HG03354 (cell line): ENCODE measurements at regions not wholly inside any gene's neighbourhood (a gene's known extent, or its start where the extent isn't known, plus 50 kb on each side); places are given as distances from the start of the nearest gene placed in this dataset.
A peak's percentile ranks its signal among the peaks of the same experiment; 100 is the strongest.

Experiments used
- ATAC-seq: cut with Tn5 transposase; IDR thresholded peaks from one replicate; pipeline ENCODE4 v1.9.1; 2021; ENCODE audit warnings: mild to moderate bottlenecking; ENCODE audit not compliant: unreplicated experiment, poor library complexity, severe bottlenecking

DNA sequence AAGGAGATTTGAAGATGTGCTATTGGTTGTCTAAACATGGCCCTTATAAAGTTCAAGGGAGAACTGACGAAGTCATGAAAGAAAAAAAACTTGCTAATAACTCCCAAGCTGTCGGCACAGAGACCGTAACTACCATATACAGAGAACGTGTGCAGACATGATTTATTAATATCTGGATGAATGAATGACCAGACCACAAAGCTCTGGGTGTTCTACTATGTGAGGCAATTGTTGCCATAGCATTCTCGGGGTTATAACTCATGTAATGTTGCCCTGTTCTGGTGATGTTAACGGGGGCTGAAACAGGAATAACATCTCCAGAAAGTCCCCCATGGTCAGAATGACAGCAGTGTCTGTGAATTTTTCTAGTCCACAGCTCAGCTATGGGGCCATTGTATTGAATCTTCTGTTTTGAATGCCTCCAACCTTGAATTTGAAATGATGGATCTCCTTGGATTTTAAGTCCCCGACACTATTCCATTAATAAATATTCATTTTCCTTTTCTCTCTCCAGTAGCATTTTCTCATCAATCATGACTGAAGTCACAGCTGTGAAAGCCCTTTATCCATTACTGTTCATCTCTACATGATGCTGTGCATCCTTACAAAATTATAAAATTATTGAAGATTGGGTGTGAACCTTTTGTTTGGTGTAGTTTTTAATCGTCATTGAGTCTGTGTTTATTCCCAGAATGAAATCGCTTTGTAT, 483.4 kb upstream of the KLHL29 start:
- no peak for ATAC-seq

GRCh38 chr2:22902180-22902550, 482.8 kb upstream of the KLHL29 start:
- ATAC-seq: no peak

DNA sequence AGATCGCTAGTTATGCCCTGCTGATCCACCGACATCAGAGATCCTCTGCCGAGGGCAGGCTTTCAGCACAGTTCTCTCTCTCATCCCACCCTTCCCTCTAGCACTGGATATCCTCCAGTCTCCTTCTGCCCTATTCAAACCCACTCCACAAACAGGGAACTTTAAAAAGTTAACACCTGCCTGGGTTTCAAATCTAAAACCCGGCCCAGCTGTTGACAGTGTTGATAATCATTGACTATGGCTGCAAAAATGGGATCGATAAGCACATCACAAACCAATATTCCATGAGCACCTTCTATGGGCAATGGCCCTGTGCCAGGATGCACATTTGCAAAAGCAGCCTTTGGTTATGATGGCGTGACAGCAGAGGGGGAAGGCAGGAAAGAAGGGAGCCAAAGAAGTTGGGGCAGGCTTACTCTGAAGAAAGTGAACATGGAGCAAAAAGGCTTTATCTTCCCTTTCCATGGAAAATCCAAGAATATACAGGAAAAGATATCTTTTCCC, 482.3 kb upstream of the KLHL29 start:
- no peak for ATAC-seq

GRCh38 chr2:22903616-22904015, 481.4 kb upstream of the KLHL29 start:
- ATAC-seq: no peak

GRCh38 chr2:22904126-22904684, 480.8 kb upstream of the KLHL29 start:
- peak; percentile 70 for ATAC-seq

DNA sequence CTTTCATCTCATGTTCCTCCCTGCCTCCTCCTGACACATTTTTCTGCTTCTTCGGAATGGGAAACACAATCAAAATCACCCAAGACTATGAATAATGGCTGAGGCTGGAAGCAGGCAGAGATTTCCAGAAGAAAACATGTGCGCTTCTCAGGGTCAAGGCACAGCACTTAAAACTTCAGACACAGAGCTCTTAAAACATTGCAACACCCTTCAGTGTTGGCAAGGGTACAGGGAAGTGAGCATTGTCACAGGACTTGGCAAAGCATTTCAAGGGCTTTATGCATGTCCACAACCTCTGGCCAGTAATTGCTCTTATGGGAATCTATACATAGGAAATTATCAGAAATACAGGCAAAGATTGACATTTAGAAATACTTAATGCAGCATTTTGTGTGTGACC, 477.6 kb upstream of the KLHL29 start:
- no peak for ATAC-seq

- no peak for ATAC-seq
These were observed 472.6 kb upstream of the KLHL29 start for GRCh38 chr2:22912398-22912797.

DNA sequence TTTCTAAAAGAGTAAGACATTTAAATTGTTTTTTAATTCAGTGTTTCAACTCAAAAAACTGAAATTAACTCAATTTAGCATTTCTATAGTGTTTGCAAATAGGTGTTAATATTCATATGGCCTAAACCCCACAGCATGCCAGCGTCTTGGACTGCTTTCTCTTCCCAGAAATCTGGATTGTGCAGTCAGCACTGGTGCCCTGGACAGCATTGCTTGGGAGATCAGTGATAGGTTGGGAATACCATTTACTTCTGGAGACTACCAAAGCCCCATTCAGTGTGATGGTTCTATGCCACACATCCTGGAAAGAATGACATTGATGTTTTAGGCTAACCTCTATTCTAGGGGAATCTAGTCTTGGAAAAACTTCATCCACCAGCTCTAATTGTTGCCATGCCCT, 455.0 kb upstream of the KLHL29 start:
- no peak for ATAC-seq

- no peak for ATAC-seq
These were observed 454.2 kb upstream of the KLHL29 start for GRCh38 chr2:22930781-22931180.

DNA sequence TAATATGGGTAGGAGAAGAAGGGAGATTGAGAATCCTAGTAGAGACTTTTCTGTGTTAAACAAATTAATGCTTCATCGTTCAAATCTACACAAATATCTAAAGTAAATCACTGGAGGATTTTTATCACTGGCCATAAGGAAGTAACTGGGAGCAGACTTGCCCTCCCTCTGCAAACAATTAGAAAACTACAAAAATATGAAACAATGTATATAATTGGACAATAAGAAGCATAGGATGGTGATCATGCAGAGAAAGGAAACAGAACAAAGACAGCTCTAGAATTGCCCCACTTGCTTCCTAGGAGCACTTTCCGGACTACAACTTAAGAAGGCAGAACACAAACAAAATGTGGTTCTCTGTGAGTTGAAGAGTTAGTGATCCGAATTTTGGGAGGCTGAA, 452.7 kb upstream of the KLHL29 start:
- no peak for ATAC-seq

- no peak for ATAC-seq
These were observed 450.2 kb upstream of the KLHL29 start for GRCh38 chr2:22934747-22935146.

DNA sequence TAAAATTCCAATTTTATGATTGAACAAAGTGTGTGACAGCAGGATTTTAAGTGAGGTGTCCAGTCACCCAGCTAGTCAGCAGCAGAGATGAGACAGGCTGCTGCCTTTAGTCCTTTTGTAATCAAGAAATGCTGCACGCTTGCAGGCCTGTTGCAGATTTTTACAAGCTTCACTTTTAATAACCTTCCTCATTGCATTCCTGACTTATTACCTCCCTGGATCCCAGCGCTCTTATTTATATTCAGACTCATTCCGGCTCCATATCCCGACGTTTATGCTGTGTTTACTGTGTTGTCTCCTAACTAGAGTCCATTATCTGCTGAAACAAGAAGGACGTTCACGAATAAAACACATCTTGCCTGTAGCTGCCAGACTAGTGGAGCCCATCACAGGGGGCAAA, 442.5 kb upstream of the KLHL29 start:
- no peak for ATAC-seq

- ATAC-seq: no peak
These were observed 440.8 kb upstream of the KLHL29 start for GRCh38 chr2:22944143-22944542.

- ATAC-seq: no peak
These were observed 438.4 kb upstream of the KLHL29 start for GRCh38 chr2:22946553-22946952.

DNA sequence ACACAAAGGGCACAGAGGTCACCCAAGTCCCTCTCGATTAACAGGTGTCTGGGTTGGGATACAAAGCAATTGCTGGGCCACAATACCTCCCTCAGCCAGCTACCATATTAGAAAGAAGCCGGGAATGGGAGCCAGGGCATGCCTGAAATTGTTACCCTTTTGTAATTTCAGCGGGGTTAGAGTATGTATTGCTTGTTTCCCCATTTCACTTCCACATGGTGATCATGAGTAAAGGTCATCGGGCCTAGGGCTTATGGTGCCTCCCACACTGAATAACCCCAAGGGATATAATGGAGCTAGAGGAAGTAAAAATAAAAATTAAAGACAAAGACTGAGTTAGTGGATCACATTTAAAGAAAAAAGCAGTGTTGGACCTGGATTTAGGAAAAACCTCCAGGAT, 437.2 kb upstream of the KLHL29 start:
- no peak for ATAC-seq

DNA sequence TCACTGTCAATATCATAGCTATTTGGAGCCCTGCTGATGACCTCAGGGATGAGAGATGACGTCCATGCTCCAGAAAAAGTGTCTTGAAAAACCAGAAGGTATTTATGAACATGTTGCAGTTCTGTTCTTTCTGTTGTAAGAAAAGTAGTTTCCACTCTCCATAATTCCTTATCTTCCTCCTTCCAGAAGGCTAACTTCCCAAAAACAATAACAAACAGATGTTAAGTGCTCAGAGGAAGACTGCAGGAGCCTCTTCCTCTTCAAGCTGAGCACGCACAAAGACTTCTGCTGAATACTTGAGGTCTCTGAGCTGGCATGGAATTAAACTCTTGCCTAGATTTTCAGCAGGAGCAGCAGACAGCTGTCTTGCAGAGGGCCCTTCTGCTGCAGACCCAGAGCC, 434.5 kb upstream of the KLHL29 start:
- no peak for ATAC-seq

DNA sequence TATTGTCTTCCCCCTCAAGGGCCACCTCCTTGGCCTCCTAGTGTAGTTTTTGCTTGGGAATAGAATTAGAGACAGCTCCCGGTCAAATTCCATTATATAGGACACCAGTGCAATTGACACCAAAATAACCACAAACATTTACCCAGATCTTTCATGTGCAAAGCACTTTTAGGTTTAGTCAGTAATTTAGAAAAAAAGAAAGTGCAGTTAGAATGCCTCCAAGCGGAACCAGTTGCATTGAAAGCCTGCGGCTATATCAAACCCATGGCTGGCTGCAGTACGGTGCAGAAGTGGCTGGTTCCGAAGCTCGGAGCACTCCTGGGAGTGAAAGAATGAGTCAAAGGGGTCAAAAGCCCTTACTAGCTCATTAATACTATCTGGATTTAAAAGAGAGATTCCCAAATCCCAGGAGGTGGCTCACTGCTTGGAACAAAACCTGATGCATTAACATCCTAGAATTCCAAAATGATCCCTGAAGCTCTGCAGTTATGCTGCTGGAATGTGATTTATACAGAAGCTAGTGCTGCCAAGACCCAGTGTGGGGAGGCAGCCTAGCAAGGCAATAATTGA, 432.2 kb upstream of the KLHL29 start:
- ATAC-seq: no peak

GRCh38 chr2:22957446-22957845, 427.5 kb upstream of the KLHL29 start:
- ATAC-seq: no peak

- ATAC-seq: no peak
These were observed 426.7 kb upstream of the KLHL29 start for GRCh38 chr2:22958308-22958707.

- ATAC-seq: no peak
These were observed 417.2 kb upstream of the KLHL29 start for GRCh38 chr2:22967756-22968155.

GRCh38 chr2:22970284-22970975, 414.5 kb upstream of the KLHL29 start:
- ATAC-seq: no peak
